ENCODE measurements at regions not wholly inside any gene's neighbourhood (a gene's known extent, or its start where the extent isn't known, plus 50 kb on each side); places are given as distances from the start of the nearest gene placed in this dataset.
"Not testable (repeated sequence)": the region's sequence is repeated elsewhere in the genome, so short reads cannot be mapped to it uniquely, and the experiment has no call there.

- ATAC-seq (no peak), DNase-seq (no peak)
- TF ChIP-seq, protein P1, sequence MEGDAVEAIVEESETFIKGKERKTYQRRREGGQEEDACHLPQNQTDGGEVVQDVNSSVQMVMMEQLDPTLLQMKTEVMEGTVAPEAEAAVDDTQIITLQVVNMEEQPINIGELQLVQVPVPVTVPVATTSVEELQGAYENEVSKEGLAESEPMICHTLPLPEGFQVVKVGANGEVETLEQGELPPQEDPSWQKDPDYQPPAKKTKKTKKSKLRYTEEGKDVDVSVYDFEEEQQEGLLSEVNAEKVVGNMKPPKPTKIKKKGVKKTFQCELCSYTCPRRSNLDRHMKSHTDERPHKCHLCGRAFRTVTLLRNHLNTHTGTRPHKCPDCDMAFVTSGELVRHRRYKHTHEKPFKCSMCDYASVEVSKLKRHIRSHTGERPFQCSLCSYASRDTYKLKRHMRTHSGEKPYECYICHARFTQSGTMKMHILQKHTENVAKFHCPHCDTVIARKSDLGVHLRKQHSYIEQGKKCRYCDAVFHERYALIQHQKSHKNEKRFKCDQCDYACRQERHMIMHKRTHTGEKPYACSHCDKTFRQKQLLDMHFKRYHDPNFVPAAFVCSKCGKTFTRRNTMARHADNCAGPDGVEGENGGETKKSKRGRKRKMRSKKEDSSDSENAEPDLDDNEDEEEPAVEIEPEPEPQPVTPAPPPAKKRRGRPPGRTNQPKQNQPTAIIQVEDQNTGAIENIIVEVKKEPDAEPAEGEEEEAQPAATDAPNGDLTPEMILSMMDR (IDR thresholded peaks at IDR 0.05), result no peak
- Histone ChIP-seq H3K9me3 (no peaks in the 10 kb centered on the region), H3K36me3 (ENCODE audit: low read depth) (no peaks in the 10 kb centered on the region), H3K4me1 (ENCODE audit: low read depth) (no peaks in the 10 kb centered on the region), H3K4me3 (no peak overlapping the region)
- intact Hi-C loops (cut with DNase I, micrococcal nuclease), result no loop called here
Observed at GRCh38 chr10:61020420-61021158, 76.6 kb upstream of the RHOBTB1 start.

DNA sequence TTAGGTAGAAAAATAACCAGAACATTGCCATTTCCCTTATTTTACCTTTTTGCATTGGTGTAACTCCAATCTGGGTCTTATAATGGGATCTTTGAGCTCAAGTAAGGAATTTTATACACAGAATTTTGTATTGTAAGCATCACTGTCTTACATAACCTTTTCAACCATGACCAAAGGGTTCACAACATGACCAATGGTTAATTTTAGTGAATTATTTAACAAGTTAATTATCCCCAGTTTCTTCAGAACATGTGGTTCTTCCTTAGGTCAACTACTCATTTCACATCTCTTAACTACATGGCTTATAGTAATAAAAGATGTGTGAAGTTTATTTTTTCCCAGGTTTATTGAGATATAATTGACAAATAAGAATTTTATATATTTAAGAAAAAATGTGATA lies 74.2 kb upstream of the RHOBTB1 start:
- DNase-seq, result no peak
- TF ChIP-seq, protein P1 (IDR thresholded peaks at IDR 0.05), result no peak
- H3K36me3 ChIP-seq (ENCODE audit: low read depth), result no peaks in the 10 kb centered on the region
- no peaks in the 10 kb centered on the region for H3K4me1 ChIP-seq (ENCODE audit: low read depth)
- ATAC-seq, result no peak
- no peak overlapping the region for H3K4me3 ChIP-seq
- intact Hi-C loops (cut with DNase I, micrococcal nuclease), result no loop called here
- H3K9me3 ChIP-seq, result no peaks in the 10 kb centered on the region

DNA sequence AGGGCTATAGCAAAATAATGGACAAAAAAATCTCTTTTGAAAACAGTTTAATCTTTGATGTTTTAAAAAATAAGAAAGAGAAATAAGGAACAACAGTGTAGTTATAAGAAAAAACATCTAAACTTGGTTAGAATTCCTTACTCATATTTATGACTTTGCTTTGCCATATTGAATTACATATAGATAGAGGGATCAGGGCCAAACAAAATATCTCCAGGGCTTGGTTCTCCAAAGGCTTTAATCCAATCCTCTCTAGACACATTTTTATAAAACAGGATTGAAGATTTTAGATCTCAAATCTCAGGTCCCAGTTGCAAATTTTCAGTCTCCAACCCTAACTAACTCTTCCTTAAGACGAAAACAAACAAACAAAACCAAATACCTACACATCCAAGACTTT lies 72.6 kb upstream of the RHOBTB1 start:
- Histone ChIP-seq H3K4me3 (no peak overlapping the region), H3K36me3 (ENCODE audit: low read depth) (no peaks in the 10 kb centered on the region), H3K4me1 (ENCODE audit: low read depth) (no peaks in the 10 kb centered on the region), H3K9me3 (no peaks in the 10 kb centered on the region)
- ATAC-seq (no peak), DNase-seq (no peak)
- intact Hi-C loops (cut with DNase I, micrococcal nuclease), result no loop called here
- TF ChIP-seq, protein P1 (IDR thresholded peaks at IDR 0.05), result no peak

GRCh38 chr10:61016007-61016406 lies 72.0 kb upstream of the RHOBTB1 start:
- ATAC-seq, result no peak
- Histone ChIP-seq H3K36me3 (ENCODE audit: low read depth) (no peaks in the 10 kb centered on the region), H3K4me3 (no peak overlapping the region), H3K4me1 (ENCODE audit: low read depth) (no peaks in the 10 kb centered on the region), H3K9me3 (no peaks in the 10 kb centered on the region)
- TF ChIP-seq, protein P1 (IDR thresholded peaks at IDR 0.05), result no peak
- no peak for DNase-seq
- intact Hi-C loops (cut with DNase I, micrococcal nuclease), result no loop called here

GRCh38 chr10:61010863-61011262 lies 66.9 kb upstream of the RHOBTB1 start:
- no peaks in the 10 kb centered on the region for H3K4me1 ChIP-seq (ENCODE audit: low read depth)
- no peak overlapping the region for H3K4me3 ChIP-seq
- TF ChIP-seq, protein P1 (IDR thresholded peaks at IDR 0.05), result no peak
- H3K36me3 ChIP-seq (ENCODE audit: low read depth), result no peaks in the 10 kb centered on the region
- intact Hi-C loops (cut with DNase I, micrococcal nuclease), result no loop called here
- ATAC-seq (no peak), DNase-seq (no peak)
- no peaks in the 10 kb centered on the region for H3K9me3 ChIP-seq

- H3K4me1 ChIP-seq (ENCODE audit: low read depth), result peaks cover 14% of the 10 kb centered on the region
- intact Hi-C loops (cut with DNase I, micrococcal nuclease); H3K36me3 ChIP-seq (ENCODE audit: low read depth); H3K4me3 ChIP-seq; DNase-seq; H3K9me3 ChIP-seq; ATAC-seq: not testable (repeated sequence)
Observed at GRCh38 chr10:61003069-61003468, 59.1 kb upstream of the RHOBTB1 start.

All from mucosa of descending colon (tissue), 3 donors.